Astrocyte (in vitro differentiated cells and primary cell): ENCODE measurements at regions not wholly inside any gene's neighbourhood (a gene's known extent, or its start where the extent isn't known, plus 50 kb on each side); places are given as distances from the start of the nearest gene placed in this dataset.

Experiments
- DNase-seq: peaks from one replicate; pipeline ENCODE4 v3.0.0-alpha.2; 2010; ENCODE audit warnings: low read depth
- FAIRE-seq: peaks from 2 replicates; lab custom pipeline; 2011; peaks lifted over from hg19 to GRCh38; lab: Jason Lieb, UNC
- H2AFZ ChIP-seq: 2 replicates; pipeline ENCODE4 v1.6.0; 2012; ENCODE audit warnings: low read depth, low read length, inconsistent platforms
- H3K27ac ChIP-seq: 2 replicates; pipeline ENCODE4 v1.5.1; 2011; ENCODE audit warnings: low read depth, low read length, inconsistent platforms
- H3K27me3 ChIP-seq: 2 replicates; pipeline ENCODE4 v1.6.0; 2011; ENCODE audit warnings: low read length, inconsistent platforms; ENCODE audit not compliant: insufficient read depth
- H3K36me3 ChIP-seq: 2 replicates; pipeline ENCODE4 v1.5.1; 2011; ENCODE audit warnings: low read length, inconsistent platforms; ENCODE audit not compliant: insufficient read depth
- H3K4me1 ChIP-seq: 2 replicates; pipeline ENCODE4 v1.5.1; 2011; ENCODE audit warnings: low read length, inconsistent platforms; ENCODE audit not compliant: insufficient read depth
- H3K4me2 ChIP-seq: 2 replicates; pipeline ENCODE4 v1.6.0; 2012; ENCODE audit warnings: low read length, inconsistent platforms
- H3K4me3 ChIP-seq: 2 replicates; pipeline ENCODE4 v1.5.1; 2011; ENCODE audit warnings: low read depth, mild to moderate bottlenecking, low read length, inconsistent platforms; ENCODE audit not compliant: insufficient read depth
- H3K79me2 ChIP-seq: 2 replicates; pipeline ENCODE4 v1.6.0; 2012; ENCODE audit warnings: mild to moderate bottlenecking, low read length, inconsistent platforms; ENCODE audit not compliant: insufficient read depth
- H3K9ac ChIP-seq: 2 replicates; pipeline ENCODE4 v1.6.0; 2012; ENCODE audit warnings: mild to moderate bottlenecking, low read length, inconsistent platforms
- H3K9me3 ChIP-seq: 2 replicates; pipeline ENCODE4 v1.5.1; 2012; ENCODE audit warnings: low read depth, mild to moderate bottlenecking, low read length, inconsistent platforms; ENCODE audit not compliant: insufficient read depth
- H4K20me1 ChIP-seq: 2 replicates; pipeline ENCODE4 v1.6.0; 2012; ENCODE audit warnings: low read length, inconsistent platforms; ENCODE audit not compliant: insufficient read depth
- H3K27ac Mint-ChIP-seq: one replicate; pipeline ENCODE4 v1.8.0; 2021; ENCODE audit warnings: mild to moderate bottlenecking, mixed read lengths; ENCODE audit not compliant: unreplicated experiment
- H3K27me3 Mint-ChIP-seq: one replicate; pipeline ENCODE4 v1.8.0; 2021; ENCODE audit warnings: low read depth, mixed read lengths; ENCODE audit not compliant: unreplicated experiment
- H3K36me3 Mint-ChIP-seq: one replicate; pipeline ENCODE4 v1.8.0; 2021; ENCODE audit warnings: low read depth, mixed read lengths; ENCODE audit not compliant: unreplicated experiment
- H3K4me1 Mint-ChIP-seq: one replicate; pipeline ENCODE4 v1.8.0; 2021; ENCODE audit warnings: low read depth, mixed read lengths; ENCODE audit not compliant: unreplicated experiment
- H3K4me3 Mint-ChIP-seq: one replicate; pipeline ENCODE4 v1.8.0; 2021; ENCODE audit warnings: mild to moderate bottlenecking, moderate library complexity, mixed read lengths; ENCODE audit not compliant: unreplicated experiment
- H3K9me3 Mint-ChIP-seq: one replicate; pipeline ENCODE4 v1.8.0; 2021; ENCODE audit warnings: mild to moderate bottlenecking, mixed read lengths; ENCODE audit not compliant: unreplicated experiment
- CTCF ChIP-seq: IDR thresholded peaks from 2 replicates; pipeline ENCODE4 v1.5.1; 2011; ENCODE audit warnings: low read depth, mild to moderate bottlenecking, inconsistent platforms, low read length, moderate library complexity; ENCODE audit not compliant: insufficient read depth
- EZH2 ChIP-seq: IDR thresholded peaks from 2 replicates; pipeline ENCODE4 v1.6.1; 2012; ENCODE audit warnings: mild to moderate bottlenecking, low read length, inconsistent platforms; ENCODE audit not compliant: insufficient read depth

GRCh38 chr1:81119319-81119718, 681.4 kb upstream of the ADGRL2 start:
- Histone ChIP-seq H3K9me3 (no peaks in the 10 kb centered on the region), H3K4me1 (no peaks in the 10 kb centered on the region), H4K20me1 (no peaks in the 10 kb centered on the region), H2AFZ (no peak overlapping the region), H3K9ac (no peak overlapping the region), H3K4me2 (no peak overlapping the region), H3K36me3 (no peaks in the 10 kb centered on the region), H3K79me2 (no peaks in the 10 kb centered on the region), H3K27me3 (no peaks in the 10 kb centered on the region), H3K27ac (no peak overlapping the region), H3K4me3 (no peak overlapping the region)
- H3K9me3 Mint-ChIP-seq = no peaks in the 10 kb centered on the region
- no peak overlapping the region for H3K27ac Mint-ChIP-seq
- H3K4me1 Mint-ChIP-seq = no peaks in the 10 kb centered on the region
- DNase-seq = no peak
- H3K4me3 Mint-ChIP-seq = no peak overlapping the region
- TF ChIP-seq EZH2 = no peak
- no peak for TF ChIP-seq CTCF
- H3K27me3 Mint-ChIP-seq = no peaks in the 10 kb centered on the region
- H3K36me3 Mint-ChIP-seq = no peaks in the 10 kb centered on the region
- FAIRE-seq = no peak

- no peak overlapping the region for H3K27ac ChIP-seq
- H3K36me3 ChIP-seq = no peaks in the 10 kb centered on the region
- no peaks in the 10 kb centered on the region for H3K9me3 ChIP-seq
- H3K4me1 Mint-ChIP-seq = peaks cover 6% of the 10 kb centered on the region
- peak; percentile 20 for DNase-seq
- no peak overlapping the region for H3K27ac Mint-ChIP-seq
- no peaks in the 10 kb centered on the region for H3K9me3 Mint-ChIP-seq
- no peaks in the 10 kb centered on the region for H3K27me3 Mint-ChIP-seq
- no peak overlapping the region for H3K4me3 ChIP-seq
- H3K4me2 ChIP-seq = no peak overlapping the region
- no peaks in the 10 kb centered on the region for H3K36me3 Mint-ChIP-seq
- H3K4me1 ChIP-seq = peaks cover 6% of the 10 kb centered on the region
- H2AFZ ChIP-seq = no peak overlapping the region
- H4K20me1 ChIP-seq = no peaks in the 10 kb centered on the region
- no peak overlapping the region for H3K9ac ChIP-seq
- H3K4me3 Mint-ChIP-seq = no peak overlapping the region
- no peak for FAIRE-seq
- H3K79me2 ChIP-seq = no peaks in the 10 kb centered on the region
- no peak for TF ChIP-seq CTCF
- no peak for TF ChIP-seq EZH2
- H3K27me3 ChIP-seq = no peaks in the 10 kb centered on the region
These were observed 682.2 kb upstream of the ADGRL2 start for GRCh38 chr1:81118550-81118949.

GRCh38 chr1:81115422-81115821, 685.3 kb upstream of the ADGRL2 start:
- Histone ChIP-seq H3K27me3 (no peaks in the 10 kb centered on the region), H3K36me3 (no peaks in the 10 kb centered on the region), H3K9me3 (no peaks in the 10 kb centered on the region), H3K4me2 (no peak overlapping the region), H2AFZ (no peak overlapping the region), H3K27ac (no peak overlapping the region), H3K4me1 (peaks cover 13% of the 10 kb centered on the region), H4K20me1 (no peaks in the 10 kb centered on the region), H3K79me2 (no peaks in the 10 kb centered on the region), H3K4me3 (no peak overlapping the region), H3K9ac (no peak overlapping the region)
- Mint-ChIP-seq H3K4me1 (peaks cover 14% of the 10 kb centered on the region), H3K36me3 (no peaks in the 10 kb centered on the region), H3K4me3 (no peak overlapping the region), H3K27me3 (no peaks in the 10 kb centered on the region), H3K9me3 (no peaks in the 10 kb centered on the region), H3K27ac (no peak overlapping the region)
- TF ChIP-seq CTCF (no peak), EZH2 (no peak)
- FAIRE-seq = no peak
- no peak for DNase-seq
